GM12875 (cell line): ENCODE measurements at regions not wholly inside any gene's neighbourhood (a gene's known extent, or its start where the extent isn't known, plus 50 kb on each side); places are given as distances from the start of the nearest gene placed in this dataset.

ENCODE experiments used
- H3K4me3 ChIP-seq: one replicate; pipeline ENCODE4 v1.5.1; 2011; ENCODE audit warnings: low read depth, low read length, control low read depth
- TF ChIP-seq, protein P1 (sequence below): IDR thresholded peaks from 2 replicates; pipeline ENCODE4 v1.5.1; 2011; ENCODE audit warnings: low read depth, mild to moderate bottlenecking, control low read depth, inconsistent platforms, low read length, moderate library complexity, borderline replicate concordance; ENCODE audit not compliant: insufficient read depth

DNA sequence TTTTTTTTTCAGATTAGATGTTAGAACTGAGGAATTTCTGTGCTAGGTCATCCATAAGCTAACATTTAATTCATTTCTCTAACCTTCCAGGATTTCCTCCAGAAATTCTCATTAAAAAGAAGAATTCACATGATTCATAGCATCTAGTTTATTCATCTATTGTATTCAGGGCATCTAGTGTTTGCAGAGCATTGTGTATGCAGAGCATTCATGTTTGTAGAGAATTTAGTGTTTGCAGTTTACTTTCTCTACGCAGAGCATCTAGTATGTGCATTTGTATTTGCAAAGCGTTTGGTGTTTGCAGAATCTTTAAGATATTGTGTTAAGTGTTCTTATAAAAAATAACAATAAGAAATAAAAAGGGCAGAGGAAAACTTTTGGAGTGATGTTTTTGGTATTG lies 491.1 kb downstream of the MTRR start:
- TF ChIP-seq, protein P1, sequence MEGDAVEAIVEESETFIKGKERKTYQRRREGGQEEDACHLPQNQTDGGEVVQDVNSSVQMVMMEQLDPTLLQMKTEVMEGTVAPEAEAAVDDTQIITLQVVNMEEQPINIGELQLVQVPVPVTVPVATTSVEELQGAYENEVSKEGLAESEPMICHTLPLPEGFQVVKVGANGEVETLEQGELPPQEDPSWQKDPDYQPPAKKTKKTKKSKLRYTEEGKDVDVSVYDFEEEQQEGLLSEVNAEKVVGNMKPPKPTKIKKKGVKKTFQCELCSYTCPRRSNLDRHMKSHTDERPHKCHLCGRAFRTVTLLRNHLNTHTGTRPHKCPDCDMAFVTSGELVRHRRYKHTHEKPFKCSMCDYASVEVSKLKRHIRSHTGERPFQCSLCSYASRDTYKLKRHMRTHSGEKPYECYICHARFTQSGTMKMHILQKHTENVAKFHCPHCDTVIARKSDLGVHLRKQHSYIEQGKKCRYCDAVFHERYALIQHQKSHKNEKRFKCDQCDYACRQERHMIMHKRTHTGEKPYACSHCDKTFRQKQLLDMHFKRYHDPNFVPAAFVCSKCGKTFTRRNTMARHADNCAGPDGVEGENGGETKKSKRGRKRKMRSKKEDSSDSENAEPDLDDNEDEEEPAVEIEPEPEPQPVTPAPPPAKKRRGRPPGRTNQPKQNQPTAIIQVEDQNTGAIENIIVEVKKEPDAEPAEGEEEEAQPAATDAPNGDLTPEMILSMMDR, result no peak

DNA sequence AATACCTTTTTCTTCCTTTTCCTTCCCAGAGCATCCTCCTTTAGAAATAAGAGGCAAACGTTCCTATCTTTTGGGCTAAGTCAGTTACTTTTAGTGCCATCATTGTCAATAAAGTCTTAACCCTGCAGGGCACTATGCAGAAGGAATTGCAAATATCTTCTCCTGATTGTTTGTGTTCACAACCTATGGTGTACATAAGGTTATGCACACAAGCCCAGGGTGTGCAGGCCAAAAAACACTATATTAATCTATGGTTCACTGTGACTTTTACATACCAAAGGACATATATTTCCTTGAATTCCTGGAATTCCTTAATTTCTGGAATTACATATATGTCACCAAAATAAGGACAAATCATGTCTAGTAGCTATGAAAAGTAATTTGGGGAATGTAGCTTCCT lies 493.5 kb downstream of the MTRR start:
- H3K4me3 ChIP-seq, result no peak overlapping the region
- TF ChIP-seq, protein P1, result no peak

More for the DNA sequence above, 491.1 kb downstream of the MTRR start:
- no peak overlapping the region for H3K4me3 ChIP-seq

DNA sequence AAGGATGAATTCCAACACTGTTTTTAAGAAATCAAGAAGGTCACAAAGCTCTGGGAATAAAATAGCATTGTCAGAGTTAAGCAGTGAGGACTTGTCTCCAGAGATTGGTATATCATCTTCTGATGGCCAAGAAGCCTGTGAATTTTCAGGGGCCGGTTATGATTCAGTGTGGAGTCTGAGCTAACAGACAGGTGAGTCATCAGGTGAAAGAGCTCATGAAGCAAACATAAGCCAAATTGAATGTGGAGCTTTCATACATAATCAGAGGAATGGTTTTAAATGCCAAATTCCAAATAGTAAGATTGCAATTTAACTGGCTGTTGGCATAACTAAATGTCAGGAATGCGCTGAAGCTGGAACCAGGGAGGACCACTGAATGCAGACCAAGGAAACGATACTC lies 494.2 kb downstream of the MTRR start:
- TF ChIP-seq, protein P1, result no peak
- H3K4me3 ChIP-seq, result no peak overlapping the region

DNA sequence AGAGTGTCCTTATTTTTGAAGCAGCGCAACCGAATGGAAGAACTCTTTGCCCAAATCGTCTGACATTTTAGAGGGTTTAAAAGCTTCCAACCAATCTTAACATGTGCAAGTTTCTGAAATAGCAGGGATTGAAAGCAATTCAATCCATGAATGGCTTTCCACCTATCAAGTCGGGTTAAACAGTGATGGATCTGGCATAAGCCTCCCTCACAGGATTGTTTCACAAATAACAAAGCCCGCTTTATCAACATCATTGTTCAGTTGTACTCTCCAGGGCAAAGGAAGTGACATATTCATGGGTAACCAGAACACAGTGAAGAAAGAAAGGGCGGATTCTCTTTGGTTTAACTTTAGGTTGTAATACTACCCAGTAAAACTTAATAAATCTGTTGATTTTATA lies 497.3 kb downstream of the MTRR start:
- TF ChIP-seq, protein P1, result no peak
- no peak overlapping the region for H3K4me3 ChIP-seq

DNA sequence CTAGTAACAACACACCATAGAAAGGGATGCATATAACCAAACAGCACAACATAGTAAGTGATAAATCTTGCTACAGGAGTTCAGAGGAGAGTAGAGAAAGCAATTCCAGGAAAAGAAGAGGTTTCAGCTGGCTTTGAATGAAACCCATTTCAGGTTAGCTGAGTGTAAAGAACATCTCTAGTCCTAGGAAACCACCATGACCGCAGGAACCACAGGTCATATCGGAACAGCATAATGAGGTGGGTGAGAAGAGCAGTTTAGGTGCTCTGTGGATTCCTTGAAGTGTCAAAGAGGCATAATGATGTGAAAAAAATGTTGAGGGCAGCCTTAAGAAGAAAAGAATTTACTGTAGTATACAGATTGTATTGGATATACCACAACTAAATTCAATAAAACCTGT lies 507.5 kb downstream of the MTRR start:
- TF ChIP-seq, protein P1, result no peak

DNA sequence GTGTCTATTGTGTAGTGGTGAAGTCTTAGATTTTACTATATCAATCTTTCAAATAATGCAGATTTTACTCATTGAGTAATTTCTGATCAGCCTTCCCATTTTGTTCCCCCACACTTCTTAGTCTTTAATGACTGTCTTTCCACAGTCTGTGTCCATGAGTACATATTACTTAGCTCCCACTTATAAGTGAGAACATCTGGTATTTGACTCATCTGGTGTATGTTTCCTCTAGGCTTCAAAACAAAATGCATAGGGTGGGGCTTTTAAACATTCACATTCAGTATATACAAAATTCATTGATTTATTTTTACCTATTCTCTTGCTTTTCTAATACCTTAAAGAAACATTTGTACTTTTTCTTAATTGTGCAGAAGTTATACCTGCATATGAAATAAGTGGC lies 513.0 kb downstream of the MTRR start:
- H3K4me3 ChIP-seq, result no peak overlapping the region
- TF ChIP-seq, protein P1, result no peak

More for the DNA sequence above, 507.5 kb downstream of the MTRR start:
- no peak overlapping the region for H3K4me3 ChIP-seq

DNA sequence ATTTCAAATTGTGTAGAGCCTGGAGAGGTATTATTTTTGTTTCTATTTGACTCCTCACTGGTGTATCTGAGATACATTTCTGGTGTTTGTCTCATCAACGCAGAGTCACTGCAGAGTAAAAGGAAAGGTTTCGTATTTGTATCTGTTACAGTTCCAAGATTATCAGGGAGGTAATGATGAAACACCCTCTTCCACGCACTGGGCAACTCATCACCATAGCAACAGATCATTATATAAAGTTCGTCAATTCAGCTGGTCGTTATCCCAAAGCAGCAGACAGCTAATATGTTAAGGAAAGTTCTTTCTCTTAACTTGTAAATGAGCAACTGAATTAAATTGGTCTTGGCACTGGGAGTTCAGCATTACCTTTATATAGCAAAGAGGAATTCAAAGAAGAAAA lies 513.5 kb downstream of the MTRR start:
- TF ChIP-seq, protein P1, result no peak

More for the DNA sequence above, 513.5 kb downstream of the MTRR start:
- H3K4me3 ChIP-seq, result no peak overlapping the region
